Vagina (tissue), 2 donors: ENCODE measurements at regions not wholly inside any gene's neighbourhood (a gene's known extent, or its start where the extent isn't known, plus 50 kb on each side); places are given as distances from the start of the nearest gene placed in this dataset.

Experiments
- DNase-seq, 2 donors: peaks; one replicate each; pipeline ENCODE4 v3.0.0-alpha.2; 2017; ENCODE audit errors: extremely low spot score in 2 of 2
- H3K27ac ChIP-seq: fragments of 200-600 bp; sonication (generic); one replicate; pipeline ENCODE4 v1.5.1; 2019
- H3K27me3 ChIP-seq: fragments of 200-600 bp; sonication (generic); one replicate; pipeline ENCODE4 v1.5.1; 2019
- H3K36me3 ChIP-seq, 2 donors: fragments of 200-600 bp; sonication (generic); one replicate each; pipeline ENCODE4 v1.5.1; 2017 to 2019
- H3K4me1 ChIP-seq: fragments of 200-600 bp; sonication (generic); one replicate; pipeline ENCODE4 v1.5.1; 2019
- H3K4me3 ChIP-seq, 2 donors: fragments of 200-600 bp; sonication (generic); 1 replicate in 1 of 2; 2 replicates in 1 of 2; pipeline ENCODE4 v1.5.1; 2016 to 2019
- H3K9me3 ChIP-seq: fragments of 200-600 bp; sonication (generic); one replicate; pipeline ENCODE4 v1.5.1; 2019
- POLR2A ChIP-seq, 2 donors: fragments of 450-650 bp; IDR thresholded peaks; one replicate each; pipeline ENCODE4 v1.6.1; 2017; ENCODE audit warnings: antibody characterized with exemption in 2 of 2, mild to moderate bottlenecking in 2 of 2, moderate library complexity in 2 of 2
- POLR2AphosphoS5 ChIP-seq, 2 donors: sonication (generic); formaldehyde crosslinking; IDR thresholded peaks; one replicate each; pipeline ENCODE4 v1.9.0; 2017; ENCODE audit warnings: antibody characterized with exemption in 2 of 2, mild to moderate bottlenecking in 2 of 2, low read depth in 1 of 2; ENCODE audit not compliant: insufficient read depth in 1 of 2
- intact Hi-C: fragments of 100-400 bp; cut with DNase I; formaldehyde crosslinking; loops from one replicate; pipeline ENCODE4 v1.15.1; 2023
- TF ChIP-seq, protein P1 (sequence below), 3 experiments: fragments of 450-650 bp in 2 of 3; fragments of 200-600 bp in 1 of 3; sonication (generic) in 1 of 3; IDR thresholded peaks; one replicate each; pipeline ENCODE4 v1.5.1; 2017 to 2019; ENCODE audit warnings: antibody characterized with exemption in 3 of 3, mild to moderate bottlenecking in 2 of 3, moderate library complexity in 2 of 3

DNA sequence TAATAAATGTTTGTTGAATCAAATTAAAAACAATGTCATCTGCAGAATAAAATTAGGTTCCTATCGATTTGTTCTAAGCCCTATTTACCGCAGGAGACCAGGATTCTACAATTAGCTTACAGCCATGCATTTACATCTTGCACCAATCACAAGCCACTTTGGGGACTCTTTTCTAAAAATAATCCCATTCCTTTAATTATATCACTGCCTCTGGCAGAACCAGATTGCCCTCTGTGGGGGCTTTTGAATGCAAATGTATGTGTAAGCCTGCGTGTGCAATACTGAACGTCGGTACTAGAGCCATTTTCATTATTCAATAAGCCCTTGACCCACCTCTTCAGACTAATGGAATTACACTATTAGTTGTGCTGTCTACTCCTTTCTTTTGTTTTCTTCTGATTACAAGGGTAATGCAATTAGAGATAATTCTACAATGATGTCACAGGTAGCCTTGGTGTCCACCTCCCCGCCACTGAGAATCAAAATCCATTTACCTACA is 391.3 kb upstream of the XYLT1 start:
- no peaks in the 10 kb centered on the region for H3K4me1 ChIP-seq
- H3K4me3 ChIP-seq, result no peak overlapping the region
- H3K36me3 ChIP-seq, result no peaks in the 10 kb centered on the region
- H3K9me3 ChIP-seq, result no peaks in the 10 kb centered on the region
- no peak for DNase-seq
- H3K27me3 ChIP-seq, result no peaks in the 10 kb centered on the region
- H3K27ac ChIP-seq, result no peak overlapping the region
- TF ChIP-seq POLR2AphosphoS5 (IDR thresholded peaks at IDR 0.05; ENCODE audit: insufficient read depth in 1 of 2, low read depth in 1 of 2) (no peak), POLR2A (IDR thresholded peaks at IDR 0.05) (no peak)
- TF ChIP-seq, protein P1, sequence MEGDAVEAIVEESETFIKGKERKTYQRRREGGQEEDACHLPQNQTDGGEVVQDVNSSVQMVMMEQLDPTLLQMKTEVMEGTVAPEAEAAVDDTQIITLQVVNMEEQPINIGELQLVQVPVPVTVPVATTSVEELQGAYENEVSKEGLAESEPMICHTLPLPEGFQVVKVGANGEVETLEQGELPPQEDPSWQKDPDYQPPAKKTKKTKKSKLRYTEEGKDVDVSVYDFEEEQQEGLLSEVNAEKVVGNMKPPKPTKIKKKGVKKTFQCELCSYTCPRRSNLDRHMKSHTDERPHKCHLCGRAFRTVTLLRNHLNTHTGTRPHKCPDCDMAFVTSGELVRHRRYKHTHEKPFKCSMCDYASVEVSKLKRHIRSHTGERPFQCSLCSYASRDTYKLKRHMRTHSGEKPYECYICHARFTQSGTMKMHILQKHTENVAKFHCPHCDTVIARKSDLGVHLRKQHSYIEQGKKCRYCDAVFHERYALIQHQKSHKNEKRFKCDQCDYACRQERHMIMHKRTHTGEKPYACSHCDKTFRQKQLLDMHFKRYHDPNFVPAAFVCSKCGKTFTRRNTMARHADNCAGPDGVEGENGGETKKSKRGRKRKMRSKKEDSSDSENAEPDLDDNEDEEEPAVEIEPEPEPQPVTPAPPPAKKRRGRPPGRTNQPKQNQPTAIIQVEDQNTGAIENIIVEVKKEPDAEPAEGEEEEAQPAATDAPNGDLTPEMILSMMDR (IDR thresholded peaks at IDR 0.05), result no peak
- intact Hi-C loops, result no loop called here

DNA sequence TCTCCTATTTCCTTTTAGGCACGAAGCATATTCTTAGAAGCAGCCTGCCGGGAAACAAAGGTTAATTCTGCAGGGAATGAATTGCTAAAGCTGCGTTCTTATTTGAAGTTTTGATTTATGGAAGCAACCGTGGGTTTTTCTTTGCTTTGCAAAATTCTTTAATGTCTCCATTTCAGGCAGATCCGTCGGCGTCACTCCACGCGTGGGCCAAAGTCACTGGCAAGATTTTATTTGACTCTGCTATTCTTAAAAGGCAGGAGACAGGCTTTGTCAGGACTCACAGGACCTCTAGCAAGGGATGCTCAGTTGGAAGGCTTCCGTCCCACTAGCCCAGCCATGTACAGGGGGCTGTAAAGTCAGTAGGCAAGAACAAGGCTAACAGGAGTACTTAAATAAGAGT is 387.3 kb upstream of the XYLT1 start:
- Histone ChIP-seq H3K27me3 (no peaks in the 10 kb centered on the region), H3K27ac (no peak overlapping the region), H3K9me3 (no peaks in the 10 kb centered on the region), H3K36me3 (no peaks in the 10 kb centered on the region), H3K4me1 (no peaks in the 10 kb centered on the region), H3K4me3 (no peak overlapping the region)
- TF ChIP-seq POLR2A (IDR thresholded peaks at IDR 0.05) (no peak), POLR2AphosphoS5 (IDR thresholded peaks at IDR 0.05; ENCODE audit: insufficient read depth in 1 of 2, low read depth in 1 of 2) (no peak)
- TF ChIP-seq, protein P1 (IDR thresholded peaks at IDR 0.05), result no peak
- intact Hi-C loops, result no loop called here
- no peak for DNase-seq

DNA sequence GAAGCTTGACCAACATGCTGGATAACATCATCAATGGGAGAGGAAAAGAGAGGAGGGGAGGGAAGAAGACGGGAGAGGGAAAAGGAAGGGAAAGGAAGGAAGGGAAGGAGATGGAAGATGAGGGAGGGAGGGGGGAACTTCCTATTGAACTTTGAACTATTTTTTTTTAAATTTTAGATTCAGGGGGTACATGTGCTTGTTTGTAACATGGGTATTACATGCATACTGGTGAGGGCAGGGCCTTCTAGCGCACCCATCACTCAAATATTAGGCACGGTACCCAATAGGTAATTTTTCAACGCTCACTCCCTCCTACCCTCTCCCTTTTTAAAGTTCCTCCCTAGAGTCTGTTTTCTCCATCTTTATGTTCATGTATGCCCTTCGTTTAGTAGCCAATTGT is 383.2 kb upstream of the XYLT1 start:
- no peaks in the 10 kb centered on the region for H3K36me3 ChIP-seq
- no peak overlapping the region for H3K27ac ChIP-seq
- no peak for DNase-seq
- H3K27me3 ChIP-seq, result no peaks in the 10 kb centered on the region
- no peaks in the 10 kb centered on the region for H3K4me1 ChIP-seq
- intact Hi-C loops, result no loop called here
- TF ChIP-seq POLR2AphosphoS5 (IDR thresholded peaks at IDR 0.05; ENCODE audit: insufficient read depth in 1 of 2, low read depth in 1 of 2), result no peak
- no peak for TF ChIP-seq POLR2A (IDR thresholded peaks at IDR 0.05)
- TF ChIP-seq, protein P1 (IDR thresholded peaks at IDR 0.05), result no peak
- no peaks in the 10 kb centered on the region for H3K9me3 ChIP-seq
- no peak overlapping the region for H3K4me3 ChIP-seq

DNA sequence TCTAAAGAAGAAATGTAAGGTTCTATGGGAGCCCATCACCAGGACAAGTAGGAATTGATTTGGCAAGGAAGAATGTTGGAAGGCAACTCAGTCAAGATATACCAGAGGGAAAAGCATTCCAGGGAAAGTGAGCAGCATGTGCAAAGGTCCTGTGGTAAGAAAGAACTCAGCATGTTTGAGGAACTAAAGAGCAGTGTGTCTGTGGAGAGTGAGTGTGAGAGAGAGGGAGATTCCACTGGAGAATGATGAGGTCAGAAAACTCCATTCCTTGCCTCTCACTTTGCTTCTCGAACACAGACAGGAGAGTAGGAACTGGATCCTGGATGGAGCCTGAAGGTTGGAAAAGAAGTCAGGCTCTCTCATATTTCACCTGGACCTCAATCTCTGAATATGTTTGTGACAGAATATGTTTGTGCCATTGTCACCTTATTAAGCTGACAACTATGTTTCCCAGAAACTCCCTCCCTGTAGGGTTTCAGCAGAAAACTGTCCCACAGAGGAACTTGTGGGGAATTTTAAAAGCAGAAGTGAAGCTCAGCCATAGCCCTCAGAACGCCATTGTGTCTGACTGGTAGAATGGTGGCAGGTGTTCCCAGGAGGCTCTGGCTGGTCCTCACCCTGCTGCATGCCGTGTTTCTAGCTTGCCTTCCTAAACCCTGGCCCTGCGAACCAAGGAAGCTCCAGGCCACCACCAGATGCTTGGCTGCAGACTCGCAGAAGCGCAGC is 382.4 kb upstream of the XYLT1 start:
- H3K4me1 ChIP-seq, result no peaks in the 10 kb centered on the region
- no peaks in the 10 kb centered on the region for H3K9me3 ChIP-seq
- no peaks in the 10 kb centered on the region for H3K27me3 ChIP-seq
- intact Hi-C loops, result no loop called here
- TF ChIP-seq POLR2A (IDR thresholded peaks at IDR 0.05), result no peak
- TF ChIP-seq POLR2AphosphoS5 (IDR thresholded peaks at IDR 0.05; ENCODE audit: insufficient read depth in 1 of 2, low read depth in 1 of 2), result no peak
- TF ChIP-seq, protein P1 (IDR thresholded peaks at IDR 0.05), result no peak
- H3K4me3 ChIP-seq, result no peak overlapping the region
- DNase-seq, result no peak
- H3K27ac ChIP-seq, result no peak overlapping the region
- H3K36me3 ChIP-seq, result no peaks in the 10 kb centered on the region

DNA sequence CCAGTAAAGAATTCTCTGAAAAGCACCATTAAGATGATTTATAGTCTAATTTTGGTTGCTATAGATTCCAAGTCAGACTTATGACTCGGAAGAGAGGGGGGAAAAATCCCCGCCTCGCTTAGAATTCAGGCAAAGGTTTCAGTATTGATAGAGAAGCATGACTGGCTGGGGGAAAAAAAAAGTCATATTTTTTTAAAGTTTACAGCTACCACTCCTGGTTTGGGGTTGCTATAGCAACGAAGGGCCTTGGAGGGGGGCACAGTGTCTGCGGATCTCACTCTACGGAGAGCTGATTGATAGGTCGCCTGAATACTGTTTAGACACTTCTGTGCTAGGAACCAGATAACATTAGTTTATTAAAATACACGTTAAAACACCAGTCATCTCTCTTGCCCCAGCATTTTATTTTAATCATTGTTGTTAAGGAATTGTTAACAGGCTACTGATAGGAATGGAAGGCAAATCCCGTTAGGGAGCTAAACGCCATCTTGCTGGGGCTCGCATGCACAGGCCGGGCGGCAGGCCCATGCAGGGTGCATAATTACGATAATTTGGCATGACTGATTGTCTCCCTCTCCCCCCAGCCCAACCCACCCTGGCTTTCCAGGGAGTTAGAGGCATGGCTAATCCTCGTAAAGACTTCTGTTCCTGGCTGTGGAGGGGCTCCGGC is 380.0 kb upstream of the XYLT1 start:
- no peak for DNase-seq
- Histone ChIP-seq H3K36me3 (no peaks in the 10 kb centered on the region), H3K4me3 (no peak overlapping the region), H3K27ac (no peak overlapping the region), H3K27me3 (no peaks in the 10 kb centered on the region), H3K9me3 (no peaks in the 10 kb centered on the region), H3K4me1 (no peaks in the 10 kb centered on the region)
- TF ChIP-seq, protein P1 (IDR thresholded peaks at IDR 0.05), result no peak
- TF ChIP-seq POLR2A (IDR thresholded peaks at IDR 0.05), result no peak
- no peak for TF ChIP-seq POLR2AphosphoS5 (IDR thresholded peaks at IDR 0.05; ENCODE audit: insufficient read depth in 1 of 2, low read depth in 1 of 2)
- intact Hi-C loops, result no loop called here
